ENCODE measurements at regions not wholly inside any gene's neighbourhood (a gene's known extent, or its start where the extent isn't known, plus 50 kb on each side); places are given as distances from the start of the nearest gene placed in this dataset.
"Not testable (repeated sequence)": the region's sequence is repeated elsewhere in the genome, so short reads cannot be mapped to it uniquely, and the experiment has no call there.

GRCh38 chr11:34788642-34789041 is 127.5 kb downstream of the APIP start:
- FAIRE-seq: no peak
- no peak for DNase-seq (ENCODE audit: insufficient read length, low spot score)
- no peak for TF ChIP-seq CTCF (IDR thresholded peaks at IDR 0.05; ENCODE audit: insufficient read depth, missing control alignments)

- DNase-seq (ENCODE audit: insufficient read length, low spot score) (no peak), FAIRE-seq (no peak)
- no peak for TF ChIP-seq CTCF (IDR thresholded peaks at IDR 0.05; ENCODE audit: insufficient read depth, missing control alignments)
Observed at GRCh38 chr11:34787895-34788294, 128.3 kb downstream of the APIP start.

- DNase-seq (ENCODE audit: insufficient read length, low spot score): no peak
- FAIRE-seq: peak; percentile 16
- TF ChIP-seq CTCF (IDR thresholded peaks at IDR 0.05; ENCODE audit: insufficient read depth, missing control alignments): no peak
Observed at GRCh38 chr11:34787348-34787747, 128.8 kb downstream of the APIP start.

GRCh38 chr11:34784318-34784841 is 131.8 kb downstream of the APIP start:
- DNase-seq (ENCODE audit: insufficient read length, low spot score) (no peak), FAIRE-seq (no peak)
- TF ChIP-seq CTCF (IDR thresholded peaks at IDR 0.05; ENCODE audit: insufficient read depth, missing control alignments): no peak

- FAIRE-seq (no peak), DNase-seq (ENCODE audit: insufficient read length, low spot score) (no peak)
- TF ChIP-seq CTCF (IDR thresholded peaks at IDR 0.05; ENCODE audit: insufficient read depth, missing control alignments): no peak
Observed at GRCh38 chr11:34783816-34784317, 132.3 kb downstream of the APIP start.

GRCh38 chr11:34781826-34782225 is 134.4 kb downstream of the APIP start:
- DNase-seq (ENCODE audit: insufficient read length, low spot score): not testable (repeated sequence)

GRCh38 chr11:34775417-34775888 is 140.7 kb downstream of the APIP start:
- DNase-seq (ENCODE audit: insufficient read length, low spot score) (no peak), FAIRE-seq (no peak)
- no peak for TF ChIP-seq CTCF (IDR thresholded peaks at IDR 0.05; ENCODE audit: insufficient read depth, missing control alignments)

More at GRCh38 chr11:34781826-34782225, 134.4 kb downstream of the APIP start:
- FAIRE-seq: not testable (repeated sequence)

All from D721Med (cell line).